ENCODE measurements at regions not wholly inside any gene's neighbourhood (a gene's known extent, or its start where the extent isn't known, plus 50 kb on each side); places are given as distances from the start of the nearest gene placed in this dataset.

DNA sequence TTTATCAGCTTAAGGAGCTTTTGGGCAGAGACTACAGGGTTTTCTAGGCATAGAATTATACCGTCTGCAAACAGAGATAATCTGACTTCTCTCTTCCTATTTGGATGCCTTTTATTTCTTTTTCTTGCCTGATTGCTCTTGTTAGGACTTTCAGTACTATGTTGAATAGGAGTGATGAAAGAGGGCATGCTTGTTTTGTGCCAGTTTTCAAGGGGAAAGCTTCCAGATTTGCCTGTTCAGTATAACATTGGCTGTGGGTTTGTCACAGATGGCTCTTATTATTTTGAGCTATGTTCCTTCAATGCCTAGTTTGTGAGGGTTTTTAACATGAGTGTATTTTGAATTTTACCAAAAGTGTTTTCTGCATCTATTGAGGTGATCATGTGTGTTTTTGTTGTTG lies 192.8 kb upstream of the PHACTR1 start:
- no peaks in the 10 kb centered on the region for H3K36me3 ChIP-seq (ENCODE audit: low read length)
- H3K9ac ChIP-seq (ENCODE audit: low read length), result no peak overlapping the region
- no peak overlapping the region for H3K27ac ChIP-seq (ENCODE audit: low read depth, low read length)
- TF ChIP-seq EZH2phosphoT487 (conservative IDR thresholded peaks at IDR 0.05; ENCODE audit: low read length), result no peak
- TF ChIP-seq, protein P1, sequence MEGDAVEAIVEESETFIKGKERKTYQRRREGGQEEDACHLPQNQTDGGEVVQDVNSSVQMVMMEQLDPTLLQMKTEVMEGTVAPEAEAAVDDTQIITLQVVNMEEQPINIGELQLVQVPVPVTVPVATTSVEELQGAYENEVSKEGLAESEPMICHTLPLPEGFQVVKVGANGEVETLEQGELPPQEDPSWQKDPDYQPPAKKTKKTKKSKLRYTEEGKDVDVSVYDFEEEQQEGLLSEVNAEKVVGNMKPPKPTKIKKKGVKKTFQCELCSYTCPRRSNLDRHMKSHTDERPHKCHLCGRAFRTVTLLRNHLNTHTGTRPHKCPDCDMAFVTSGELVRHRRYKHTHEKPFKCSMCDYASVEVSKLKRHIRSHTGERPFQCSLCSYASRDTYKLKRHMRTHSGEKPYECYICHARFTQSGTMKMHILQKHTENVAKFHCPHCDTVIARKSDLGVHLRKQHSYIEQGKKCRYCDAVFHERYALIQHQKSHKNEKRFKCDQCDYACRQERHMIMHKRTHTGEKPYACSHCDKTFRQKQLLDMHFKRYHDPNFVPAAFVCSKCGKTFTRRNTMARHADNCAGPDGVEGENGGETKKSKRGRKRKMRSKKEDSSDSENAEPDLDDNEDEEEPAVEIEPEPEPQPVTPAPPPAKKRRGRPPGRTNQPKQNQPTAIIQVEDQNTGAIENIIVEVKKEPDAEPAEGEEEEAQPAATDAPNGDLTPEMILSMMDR (IDR thresholded peaks at IDR 0.05; ENCODE audit: insufficient read depth, low read length, poor library complexity, severe bottlenecking), result no peak
- no peaks in the 10 kb centered on the region for H4K20me1 ChIP-seq (ENCODE audit: low read depth, low read length)
- H3K9me3 ChIP-seq (ENCODE audit: insufficient read depth, low read length), result no peaks in the 10 kb centered on the region
- H3K4me2 ChIP-seq (ENCODE audit: low read depth, low read length, poor library complexity, severe bottlenecking), result no peak overlapping the region
- H3K79me2 ChIP-seq (ENCODE audit: insufficient read depth, low read length), result no peaks in the 10 kb centered on the region
- H2AFZ ChIP-seq (ENCODE audit: low read depth, low read length, severe bottlenecking), result no peak overlapping the region
- H3K27me3 ChIP-seq (ENCODE audit: low read length), result no peaks in the 10 kb centered on the region
- no peak overlapping the region for H3K4me3 ChIP-seq (ENCODE audit: insufficient read depth, low read length, poor library complexity, severe bottlenecking)
- no peaks in the 10 kb centered on the region for H3K9me2 ChIP-seq (replicated peaks; ENCODE audit: insufficient read depth, low read length)
- H3F3A ChIP-seq (ENCODE audit: insufficient read depth), result no peaks in the 10 kb centered on the region

GRCh38 chr6:12525276-12525675 lies 191.3 kb upstream of the PHACTR1 start:
- no peak overlapping the region for H3K9ac ChIP-seq (ENCODE audit: low read length)
- H3K4me3 ChIP-seq (ENCODE audit: insufficient read depth, low read length, poor library complexity, severe bottlenecking), result no peak overlapping the region
- no peak overlapping the region for H3K4me2 ChIP-seq (ENCODE audit: low read depth, low read length, poor library complexity, severe bottlenecking)
- H3K27me3 ChIP-seq (ENCODE audit: low read length), result no peaks in the 10 kb centered on the region
- no peak for TF ChIP-seq EZH2phosphoT487 (conservative IDR thresholded peaks at IDR 0.05; ENCODE audit: low read length)
- TF ChIP-seq, protein P1 (IDR thresholded peaks at IDR 0.05; ENCODE audit: insufficient read depth, low read length, poor library complexity, severe bottlenecking), result no peak
- H3F3A ChIP-seq (ENCODE audit: insufficient read depth), result no peaks in the 10 kb centered on the region
- H3K36me3 ChIP-seq (ENCODE audit: low read length), result no peaks in the 10 kb centered on the region
- no peaks in the 10 kb centered on the region for H4K20me1 ChIP-seq (ENCODE audit: low read depth, low read length)
- H3K9me3 ChIP-seq (ENCODE audit: insufficient read depth, low read length), result no peaks in the 10 kb centered on the region
- no peak overlapping the region for H2AFZ ChIP-seq (ENCODE audit: low read depth, low read length, severe bottlenecking)
- H3K79me2 ChIP-seq (ENCODE audit: insufficient read depth, low read length), result no peaks in the 10 kb centered on the region
- no peak overlapping the region for H3K27ac ChIP-seq (ENCODE audit: low read depth, low read length)
- no peaks in the 10 kb centered on the region for H3K9me2 ChIP-seq (replicated peaks; ENCODE audit: insufficient read depth, low read length)

DNA sequence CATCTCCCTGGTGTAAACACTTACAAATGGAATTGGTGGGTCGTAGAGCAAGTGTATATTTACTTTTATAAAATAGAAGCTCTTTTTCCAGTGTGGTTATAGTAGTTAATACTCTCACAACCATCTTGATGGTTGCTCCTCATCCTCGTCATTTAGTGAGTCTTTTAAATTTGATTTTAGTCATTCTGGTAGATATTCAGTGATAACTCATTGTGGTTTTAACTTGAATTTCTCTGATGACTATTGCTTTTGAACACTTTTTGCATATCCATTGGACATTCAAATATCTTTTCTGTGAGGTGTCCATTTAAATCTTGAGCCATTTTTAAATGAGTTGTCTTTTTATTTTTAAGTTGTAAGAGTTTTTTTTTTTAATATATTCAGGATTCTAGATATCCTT lies 189.2 kb upstream of the PHACTR1 start:
- Histone ChIP-seq H3K4me3 (ENCODE audit: insufficient read depth, low read length, poor library complexity, severe bottlenecking) (no peak overlapping the region), H3K9me2 (replicated peaks; ENCODE audit: insufficient read depth, low read length) (no peaks in the 10 kb centered on the region), H3K36me3 (ENCODE audit: low read length) (no peaks in the 10 kb centered on the region), H3K79me2 (ENCODE audit: insufficient read depth, low read length) (no peaks in the 10 kb centered on the region), H3F3A (ENCODE audit: insufficient read depth) (no peaks in the 10 kb centered on the region), H3K4me2 (ENCODE audit: low read depth, low read length, poor library complexity, severe bottlenecking) (no peak overlapping the region), H3K27ac (ENCODE audit: low read depth, low read length) (no peak overlapping the region), H4K20me1 (ENCODE audit: low read depth, low read length) (no peaks in the 10 kb centered on the region), H3K9me3 (ENCODE audit: insufficient read depth, low read length) (no peaks in the 10 kb centered on the region), H3K9ac (ENCODE audit: low read length) (no peak overlapping the region), H2AFZ (ENCODE audit: low read depth, low read length, severe bottlenecking) (no peak overlapping the region), H3K27me3 (ENCODE audit: low read length) (no peaks in the 10 kb centered on the region)
- no peak for TF ChIP-seq EZH2phosphoT487 (conservative IDR thresholded peaks at IDR 0.05; ENCODE audit: low read length)
- TF ChIP-seq, protein P1 (IDR thresholded peaks at IDR 0.05; ENCODE audit: insufficient read depth, low read length, poor library complexity, severe bottlenecking), result no peak
